ENCODE measurements at regions not wholly inside any gene's neighbourhood (a gene's known extent, or its start where the extent isn't known, plus 50 kb on each side); places are given as distances from the start of the nearest gene placed in this dataset.

GRCh38 chr1:60949154-60949825, 133.1 kb upstream of the NFIA start:
- DNase-seq, result no peak

GRCh38 chr1:60948486-60948885, 133.9 kb upstream of the NFIA start:
- no peak for DNase-seq

- no peak for DNase-seq
Measured at GRCh38 chr1:60947367-60947766, 135.0 kb upstream of the NFIA start.

GRCh38 chr1:60942896-60943638, 139.3 kb upstream of the NFIA start:
- no peak for DNase-seq

- peak; percentile 46 for DNase-seq
Measured at GRCh38 chr1:60942291-60942690, 140.1 kb upstream of the NFIA start.

GRCh38 chr1:60940685-60941084, 141.7 kb upstream of the NFIA start:
- peak; percentile 68 for DNase-seq

GRCh38 chr1:60937720-60938119, 144.6 kb upstream of the NFIA start:
- DNase-seq, result no peak

- DNase-seq, result no peak
Measured at GRCh38 chr1:60936591-60937342, 145.6 kb upstream of the NFIA start.

GRCh38 chr1:60936163-60936562, 146.2 kb upstream of the NFIA start:
- no peak for DNase-seq

GRCh38 chr1:60935599-60936110, 146.7 kb upstream of the NFIA start:
- no peak for DNase-seq

GRCh38 chr1:60930130-60930529, 152.2 kb upstream of the NFIA start:
- no peak for DNase-seq

- DNase-seq, result peak; percentile 41
Measured at GRCh38 chr1:60924964-60925798, 157.2 kb upstream of the NFIA start.

- peak; percentile 15 for DNase-seq
Measured at GRCh38 chr1:60924165-60924564, 158.2 kb upstream of the NFIA start.

GRCh38 chr1:60923389-60924087, 158.8 kb upstream of the NFIA start:
- DNase-seq, result no peak

GRCh38 chr1:60922304-60922703, 160.1 kb upstream of the NFIA start:
- no peak for DNase-seq

GRCh38 chr1:60921175-60921574, 161.2 kb upstream of the NFIA start:
- no peak for DNase-seq

GRCh38 chr1:60920561-60920960, 161.8 kb upstream of the NFIA start:
- DNase-seq, result no peak

GRCh38 chr1:60918867-60919266, 163.5 kb upstream of the NFIA start:
- no peak for DNase-seq

- no peak for DNase-seq
Measured at GRCh38 chr1:60916906-60917305, 165.5 kb upstream of the NFIA start.

- DNase-seq, result no peak
Measured at GRCh38 chr1:60916199-60916598, 166.2 kb upstream of the NFIA start.

- DNase-seq, result no peak
Measured at GRCh38 chr1:60915441-60915840, 166.9 kb upstream of the NFIA start.

GRCh38 chr1:60914982-60915381, 167.4 kb upstream of the NFIA start:
- no peak for DNase-seq
